Kasumi-1 (cell line): ENCODE measurements at regions not wholly inside any gene's neighbourhood (a gene's known extent, or its start where the extent isn't known, plus 50 kb on each side); places are given as distances from the start of the nearest gene placed in this dataset.

ENCODE experiments used
- DNase-seq, 2 experiments: peaks; one replicate each; lab custom pipeline; 2025; lab: John Stamatoyannopoulos, UW

- no peak for DNase-seq
Observed at GRCh38 chr5:2334719-2335118, 416.8 kb downstream of the IRX2 start.

GRCh38 chr5:2333291-2333690 lies 418.2 kb downstream of the IRX2 start:
- no peak for DNase-seq

- no peak for DNase-seq
Observed at GRCh38 chr5:2332521-2332920, 419.0 kb downstream of the IRX2 start.

- no peak for DNase-seq
Observed at GRCh38 chr5:2330325-2331130, 420.9 kb downstream of the IRX2 start.

GRCh38 chr5:2329741-2330140 lies 421.7 kb downstream of the IRX2 start:
- DNase-seq = no peak

- DNase-seq = no peak
Observed at GRCh38 chr5:2326601-2327000, 424.9 kb downstream of the IRX2 start.

- no peak for DNase-seq
Observed at GRCh38 chr5:2324788-2325187, 426.7 kb downstream of the IRX2 start.

GRCh38 chr5:2320611-2321010 lies 430.9 kb downstream of the IRX2 start:
- no peak for DNase-seq

GRCh38 chr5:2317540-2317939 lies 433.9 kb downstream of the IRX2 start:
- no peak for DNase-seq

- no peak for DNase-seq
Observed at GRCh38 chr5:2311851-2312250, 429.1 kb upstream of the IRX4 start.

- no peak for DNase-seq
Observed at GRCh38 chr5:2310946-2311345, 428.2 kb upstream of the IRX4 start.

- DNase-seq = no peak
Observed at GRCh38 chr5:2307631-2308030, 424.9 kb upstream of the IRX4 start.

GRCh38 chr5:2306711-2307110 lies 424.0 kb upstream of the IRX4 start:
- DNase-seq = no peak

GRCh38 chr5:2303431-2304100 lies 420.8 kb upstream of the IRX4 start:
- DNase-seq = no peak

- DNase-seq = no peak
Observed at GRCh38 chr5:2302169-2302568, 419.4 kb upstream of the IRX4 start.

GRCh38 chr5:2300861-2301574 lies 418.3 kb upstream of the IRX4 start:
- DNase-seq = no peak

GRCh38 chr5:2300421-2300820 lies 417.7 kb upstream of the IRX4 start:
- no peak for DNase-seq

- DNase-seq = no peak
Observed at GRCh38 chr5:2299388-2300220, 416.9 kb upstream of the IRX4 start.

- no peak for DNase-seq
Observed at GRCh38 chr5:2298781-2299180, 416.1 kb upstream of the IRX4 start.

GRCh38 chr5:2297991-2298390 lies 415.3 kb upstream of the IRX4 start:
- DNase-seq = no peak

- no peak for DNase-seq
Observed at GRCh38 chr5:2295476-2295875, 412.8 kb upstream of the IRX4 start.

- no peak for DNase-seq
Observed at GRCh38 chr5:2293906-2294305, 411.2 kb upstream of the IRX4 start.
